WI38 (cell line): ENCODE measurements at regions not wholly inside any gene's neighbourhood (a gene's known extent, or its start where the extent isn't known, plus 50 kb on each side); places are given as distances from the start of the nearest gene placed in this dataset.
A peak's percentile ranks its signal among the peaks of the same experiment; 100 is the strongest.

Source experiments
- H3K4me3 ChIP-seq: 2 replicates; pipeline ENCODE4 v1.5.1; 2011; ENCODE audit warnings: low read depth, mild to moderate bottlenecking, control low read depth, low read length
- CTCF ChIP-seq: IDR thresholded peaks from 2 replicates; pipeline ENCODE4 v1.5.1; 2012; ENCODE audit warnings: low read depth, mild to moderate bottlenecking, control low read depth, low read length

- TF ChIP-seq CTCF: peak; percentile 48; the same call in 1 of the 2 replicates
- H3K4me3 ChIP-seq: no peak overlapping the region
Measured at GRCh38 chr5:39570403-39571027, 145.7 kb upstream of the DAB2 start.

- no peak for TF ChIP-seq CTCF
- no peak overlapping the region for H3K4me3 ChIP-seq
Measured at GRCh38 chr5:39569857-39570256, 145.1 kb upstream of the DAB2 start.

GRCh38 chr5:39566891-39567290, 142.1 kb upstream of the DAB2 start:
- no peak overlapping the region for H3K4me3 ChIP-seq
- TF ChIP-seq CTCF: no peak

GRCh38 chr5:39566029-39566428, 141.2 kb upstream of the DAB2 start:
- no peak overlapping the region for H3K4me3 ChIP-seq
- no peak for TF ChIP-seq CTCF

- H3K4me3 ChIP-seq: no peak overlapping the region
- no peak for TF ChIP-seq CTCF
Measured at GRCh38 chr5:39561421-39561820, 136.6 kb upstream of the DAB2 start.

- no peak for TF ChIP-seq CTCF
- no peak overlapping the region for H3K4me3 ChIP-seq
Measured at GRCh38 chr5:39560726-39561125, 135.9 kb upstream of the DAB2 start.

- no peak overlapping the region for H3K4me3 ChIP-seq
- TF ChIP-seq CTCF: no peak
Measured at GRCh38 chr5:39559923-39560322, 135.1 kb upstream of the DAB2 start.
